Upper lobe of right lung (tissue), 1 donor: ENCODE measurements at regions not wholly inside any gene's neighbourhood (a gene's known extent, or its start where the extent isn't known, plus 50 kb on each side); places are given as distances from the start of the nearest gene placed in this dataset.

ENCODE experiments used
- ATAC-seq: fragments of 200-7000 bp; cut with Tn5 transposase; one replicate; pipeline ENCODE4 v1.9.1; 2020; ENCODE audit warnings: mild to moderate bottlenecking, moderate library complexity
- DNase-seq: peaks from one replicate; pipeline ENCODE4 v3.0.0-alpha.2; 2020
- H3K27ac ChIP-seq: fragments of 200-600 bp; one replicate; pipeline ENCODE4 v1.8.0; 2022
- H3K27me3 ChIP-seq: fragments of 200-600 bp; one replicate; pipeline ENCODE4 v1.8.0; 2022; ENCODE audit warnings: mild to moderate bottlenecking
- H3K36me3 ChIP-seq: fragments of 200-600 bp; one replicate; pipeline ENCODE4 v1.8.0; 2022
- H3K4me1 ChIP-seq: fragments of 200-600 bp; one replicate; pipeline ENCODE4 v1.8.0; 2022
- H3K4me3 ChIP-seq: fragments of 200-600 bp; one replicate; pipeline ENCODE4 v1.8.0; 2022; ENCODE audit warnings: mild to moderate bottlenecking
- H3K9me3 ChIP-seq: fragments of 200-600 bp; one replicate; pipeline ENCODE4 v1.8.0; 2022
- CTCF ChIP-seq: fragments of 200-600 bp; IDR thresholded peaks from one replicate; pipeline ENCODE4 v1.8.0; 2022; ENCODE audit warnings: antibody characterized with exemption
- intact Hi-C: fragments of 100-400 bp; cut with DNase I; formaldehyde crosslinking; loops from one replicate; pipeline ENCODE4 v1.11.0; 2022
- donor health status: DM: no; HTN: yes; CAD: no; lungs with severe emphysema.

GRCh38 chr3:159734681-159735080, 254.0 kb upstream of the IL12A start:
- no peak for TF ChIP-seq CTCF
- intact Hi-C loops: no loop called here

GRCh38 chr3:159739166-159739565, 249.5 kb upstream of the IL12A start:
- TF ChIP-seq CTCF: no peak
- no peak for ATAC-seq
- intact Hi-C loops: no loop called here

More at GRCh38 chr3:159734681-159735080, 254.0 kb upstream of the IL12A start:
- Histone ChIP-seq H3K36me3 (no peaks in the 10 kb centered on the region), H3K9me3 (no peaks in the 10 kb centered on the region), H3K27me3 (no peaks in the 10 kb centered on the region), H3K4me3 (no peak overlapping the region), H3K27ac (no peak overlapping the region), H3K4me1 (peaks cover 12% of the 10 kb centered on the region)
- ATAC-seq (no peak), DNase-seq (no peak)

GRCh38 chr3:159739969-159740368, 248.7 kb upstream of the IL12A start:
- no peaks in the 10 kb centered on the region for H3K36me3 ChIP-seq

More at GRCh38 chr3:159739166-159739565, 249.5 kb upstream of the IL12A start:
- Histone ChIP-seq H3K27ac (no peak overlapping the region), H3K27me3 (no peaks in the 10 kb centered on the region), H3K9me3 (no peaks in the 10 kb centered on the region), H3K4me1 (no peaks in the 10 kb centered on the region), H3K4me3 (no peak overlapping the region), H3K36me3 (no peaks in the 10 kb centered on the region)
- DNase-seq: no peak

GRCh38 chr3:159741281-159741680, 247.4 kb upstream of the IL12A start:
- no peak for DNase-seq
- no peaks in the 10 kb centered on the region for H3K9me3 ChIP-seq
- no peak for TF ChIP-seq CTCF
- no peak overlapping the region for H3K27ac ChIP-seq
- no peaks in the 10 kb centered on the region for H3K27me3 ChIP-seq
- H3K4me1 ChIP-seq: no peaks in the 10 kb centered on the region
- no peaks in the 10 kb centered on the region for H3K36me3 ChIP-seq
- no peak overlapping the region for H3K4me3 ChIP-seq
- no peak for ATAC-seq
- intact Hi-C loops: no loop called here

More at GRCh38 chr3:159739969-159740368, 248.7 kb upstream of the IL12A start:
- Histone ChIP-seq H3K4me1 (no peaks in the 10 kb centered on the region), H3K27ac (no peak overlapping the region), H3K4me3 (no peak overlapping the region), H3K27me3 (no peaks in the 10 kb centered on the region), H3K9me3 (no peaks in the 10 kb centered on the region)
- intact Hi-C loops: no loop called here
- ATAC-seq (peak; percentile 35), DNase-seq (no peak)
- no peak for TF ChIP-seq CTCF

GRCh38 chr3:159748425-159748824, 240.2 kb upstream of the IL12A start:
- intact Hi-C loops: no loop called here
- H3K4me3 ChIP-seq: no peak overlapping the region
- TF ChIP-seq CTCF: no peak
- H3K4me1 ChIP-seq: no peaks in the 10 kb centered on the region
- ATAC-seq (no peak), DNase-seq (no peak)
- no peaks in the 10 kb centered on the region for H3K36me3 ChIP-seq
- H3K9me3 ChIP-seq: no peaks in the 10 kb centered on the region
- H3K27me3 ChIP-seq: no peaks in the 10 kb centered on the region
- no peak overlapping the region for H3K27ac ChIP-seq

- intact Hi-C loops: no loop called here
- no peak for TF ChIP-seq CTCF
- Histone ChIP-seq H3K36me3 (no peaks in the 10 kb centered on the region), H3K27ac (no peak overlapping the region), H3K9me3 (no peaks in the 10 kb centered on the region), H3K27me3 (no peaks in the 10 kb centered on the region), H3K4me3 (no peak overlapping the region), H3K4me1 (no peaks in the 10 kb centered on the region)
- ATAC-seq (peak; percentile 66), DNase-seq (no peak)
These were observed 239.2 kb upstream of the IL12A start for GRCh38 chr3:159749406-159749805.
